ENCODE measurements at regions not wholly inside any gene's neighbourhood (a gene's known extent, or its start where the extent isn't known, plus 50 kb on each side); places are given as distances from the start of the nearest gene placed in this dataset.
A peak's percentile ranks its signal among the peaks of the same experiment; 100 is the strongest.
"Not testable (repeated sequence)": the region's sequence is repeated elsewhere in the genome, so short reads cannot be mapped to it uniquely, and the experiment has no call there.

DNA sequence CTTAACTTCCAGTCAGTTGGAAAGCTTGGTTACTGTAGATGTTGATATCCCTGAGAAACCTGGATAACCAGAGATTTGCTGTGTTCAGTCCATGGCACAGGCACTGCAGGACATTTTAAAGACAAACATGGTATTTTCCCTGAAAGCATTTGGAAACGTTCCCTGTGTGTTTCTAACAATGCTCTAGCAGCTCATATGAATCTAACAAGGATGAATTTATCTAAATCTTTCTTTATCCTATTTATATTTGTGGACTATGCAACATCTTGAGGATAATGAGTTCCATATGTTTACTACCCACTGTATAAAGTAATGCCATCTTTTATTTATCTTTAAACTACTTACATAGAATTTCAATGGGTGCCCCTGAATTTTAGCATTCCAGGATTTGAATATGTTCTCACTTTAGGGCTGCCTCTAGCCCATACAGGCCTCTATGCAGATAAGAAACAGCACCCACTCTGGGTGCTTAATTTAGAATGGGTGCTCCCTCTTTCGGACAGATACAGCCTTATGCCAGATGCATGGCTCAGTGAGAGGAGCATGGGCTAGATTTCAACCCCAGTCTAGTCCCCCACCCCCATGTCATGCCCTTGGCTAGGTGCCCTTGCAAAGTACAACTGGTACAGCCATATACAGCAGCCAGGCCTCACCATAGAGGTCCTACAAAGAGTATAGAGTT is 50.6 kb upstream of the NEMP2 start:
- DNase-seq (ENCODE audit: low read depth) = peak; percentile 24

DNA sequence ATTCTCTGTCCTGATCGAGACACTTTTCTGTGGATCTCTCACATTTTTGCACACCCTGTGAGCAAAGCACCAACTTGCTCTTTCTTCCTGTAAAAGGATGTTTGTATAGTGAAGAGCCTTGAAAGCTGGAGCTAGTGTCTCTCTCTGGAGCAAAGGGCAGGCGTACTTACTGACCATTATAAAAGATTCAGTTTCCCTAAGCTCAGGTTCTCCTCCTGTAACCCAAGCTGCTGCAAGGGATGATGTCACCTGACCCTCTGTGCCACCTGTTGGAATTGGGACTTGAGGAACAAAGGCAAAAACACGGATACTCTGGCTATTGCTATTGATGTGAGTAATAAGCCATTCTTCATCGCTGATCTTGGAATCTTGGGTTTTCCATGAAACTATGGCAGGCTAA is 52.6 kb upstream of the NEMP2 start:
- DNase-seq (ENCODE audit: low read depth) = no peak

DNA sequence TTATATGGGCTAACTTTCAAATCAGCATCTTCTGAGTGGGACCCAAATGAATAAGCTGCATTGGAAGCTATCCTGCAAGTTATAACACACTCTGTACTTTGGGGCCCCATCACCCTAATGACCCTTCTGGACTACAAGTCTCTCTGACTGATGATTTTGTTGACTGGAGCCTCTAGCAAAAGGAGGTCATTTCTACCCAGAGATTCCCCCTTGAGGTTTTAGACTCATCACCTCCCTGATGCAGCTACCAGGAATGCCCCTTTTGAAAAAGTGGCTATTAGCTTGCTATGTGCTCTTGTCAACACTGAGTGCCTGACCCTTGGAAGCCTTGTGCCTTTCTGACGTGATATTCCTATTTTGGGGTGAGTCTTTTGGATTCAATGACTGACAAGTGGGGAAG is 54.5 kb upstream of the NEMP2 start:
- no peak for DNase-seq (ENCODE audit: low read depth)

DNA sequence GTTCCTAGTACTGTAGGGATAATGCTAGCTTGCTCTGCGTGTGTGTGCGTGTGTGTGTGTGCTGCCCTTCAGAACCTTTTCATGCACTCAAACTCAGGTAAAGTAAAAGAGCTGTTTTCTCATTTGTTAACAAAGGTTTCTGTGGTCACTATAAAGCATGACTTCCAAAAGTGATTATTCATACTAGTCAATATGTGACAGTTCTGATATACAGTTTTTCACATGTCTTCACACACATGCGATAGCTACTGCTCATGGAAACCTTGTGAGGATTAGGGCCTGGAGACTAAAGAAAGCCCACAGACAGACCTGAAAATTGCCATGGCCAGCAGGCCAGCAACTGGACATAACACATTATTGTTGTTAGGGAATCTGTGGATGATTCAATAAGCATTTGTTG is 56.9 kb upstream of the NEMP2 start:
- no peak for DNase-seq (ENCODE audit: low read depth)

DNA sequence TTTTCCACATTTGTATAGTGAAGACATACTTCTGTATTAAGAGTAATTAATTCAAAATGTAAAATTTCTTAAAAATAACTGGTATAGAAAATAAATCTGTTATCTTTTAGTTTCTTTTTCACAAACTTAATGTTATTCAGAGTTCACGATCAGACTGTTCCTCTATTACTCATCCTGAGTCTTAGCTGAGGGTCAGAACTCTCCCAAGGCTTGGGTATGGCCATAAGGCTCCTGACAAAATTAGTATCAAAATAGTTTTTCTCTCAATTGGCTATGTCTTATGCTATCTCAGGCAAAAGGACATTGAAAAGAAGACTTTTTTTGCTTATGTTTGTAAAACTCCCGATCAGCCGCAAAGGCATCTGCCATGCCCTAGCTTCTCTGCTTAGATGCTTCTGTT is 56.1 kb upstream of the NAB1 start:
- no peak for DNase-seq (ENCODE audit: low read depth)

DNA sequence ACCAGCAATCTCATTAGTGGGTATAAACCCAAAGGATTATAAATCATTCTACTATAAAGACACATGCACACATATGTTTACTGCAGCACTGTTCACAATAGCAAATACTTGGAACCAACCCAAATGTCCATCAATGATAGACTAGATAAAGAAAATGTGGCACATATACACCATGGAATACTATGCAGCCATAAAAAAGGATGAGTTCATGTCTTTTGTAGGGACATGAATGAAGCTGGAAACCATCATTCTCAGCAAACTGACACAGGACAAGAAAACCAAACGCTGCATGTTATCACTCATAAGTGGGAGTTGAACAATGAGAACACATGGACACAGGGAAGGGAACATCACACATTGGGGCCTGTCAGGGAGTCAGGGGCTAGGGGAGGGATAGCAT is 53.0 kb upstream of the NAB1 start:
- DNase-seq (ENCODE audit: low read depth) = not testable (repeated sequence)

DNA sequence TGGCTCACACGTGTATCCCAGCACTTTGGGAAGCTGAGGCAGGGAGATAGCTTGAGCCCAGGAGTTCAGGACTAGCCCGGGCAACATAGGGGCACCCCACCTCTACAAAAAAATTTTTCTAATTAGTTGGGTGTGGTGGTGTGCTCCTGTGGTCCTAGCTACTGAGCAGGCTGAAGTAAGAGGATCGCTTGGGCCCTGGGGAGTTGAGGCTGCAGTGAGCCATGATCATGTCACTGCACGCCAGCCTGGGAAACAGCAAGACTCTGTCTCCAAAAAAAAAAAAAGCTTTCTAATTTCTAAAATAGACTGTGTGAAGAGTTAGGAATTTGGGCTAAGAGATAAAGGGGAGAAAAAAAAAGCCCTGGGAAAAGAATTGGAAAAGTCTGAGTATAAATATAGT is 51.9 kb upstream of the NAB1 start:
- DNase-seq (ENCODE audit: low read depth) = no peak

DNA sequence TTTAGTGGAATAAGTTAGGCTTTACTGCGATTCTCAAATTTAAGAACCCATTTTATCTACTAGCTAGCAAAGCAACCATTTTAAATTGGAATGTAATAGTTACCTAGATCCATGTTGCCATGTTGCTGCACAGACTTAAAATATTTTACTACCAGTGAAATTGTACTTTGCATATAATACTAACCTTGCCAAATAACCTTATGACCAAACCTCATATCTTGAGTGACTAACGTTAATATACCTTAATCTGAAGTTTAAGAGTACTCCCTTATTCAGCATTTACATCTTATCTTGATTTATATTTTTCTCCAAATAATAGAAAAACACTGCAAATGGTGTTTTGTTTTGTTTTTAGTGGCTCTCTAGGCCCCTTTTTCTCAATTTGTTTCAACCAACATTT is 50.3 kb upstream of the NAB1 start:
- no peak for DNase-seq (ENCODE audit: low read depth)

DNA sequence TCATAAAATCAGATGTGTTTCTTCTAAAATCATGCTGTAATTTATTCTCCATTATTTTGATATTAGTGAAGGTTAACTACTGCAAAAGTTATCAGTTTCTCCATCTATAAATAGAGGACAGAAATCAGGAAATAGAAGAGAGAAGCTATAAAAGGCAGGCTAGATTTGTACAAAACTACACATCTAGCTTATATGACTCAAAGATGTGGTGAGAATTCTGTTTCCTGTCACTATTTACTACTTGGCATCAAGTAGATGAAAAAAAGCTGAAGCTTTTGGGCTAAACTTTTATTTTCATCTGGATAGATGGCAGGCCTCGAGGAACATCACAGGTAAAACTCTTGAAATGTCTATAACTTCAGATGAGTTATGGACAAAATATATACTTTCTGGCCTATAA is 49.8 kb upstream of the NAB1 start:
- peak; percentile 18 for DNase-seq (ENCODE audit: low read depth)

Measured in RPMI7951 (cell line).